GM18511 (cell line): ENCODE measurements at regions not wholly inside any gene's neighbourhood (a gene's known extent, or its start where the extent isn't known, plus 50 kb on each side); places are given as distances from the start of the nearest gene placed in this dataset.
A peak's percentile ranks its signal among the peaks of the same experiment; 100 is the strongest.

Experiments used
- ATAC-seq: cut with Tn5 transposase; IDR thresholded peaks from one replicate; pipeline ENCODE4 v1.9.1; 2021; ENCODE audit warnings: mild to moderate bottlenecking, moderate library complexity; ENCODE audit not compliant: unreplicated experiment

DNA sequence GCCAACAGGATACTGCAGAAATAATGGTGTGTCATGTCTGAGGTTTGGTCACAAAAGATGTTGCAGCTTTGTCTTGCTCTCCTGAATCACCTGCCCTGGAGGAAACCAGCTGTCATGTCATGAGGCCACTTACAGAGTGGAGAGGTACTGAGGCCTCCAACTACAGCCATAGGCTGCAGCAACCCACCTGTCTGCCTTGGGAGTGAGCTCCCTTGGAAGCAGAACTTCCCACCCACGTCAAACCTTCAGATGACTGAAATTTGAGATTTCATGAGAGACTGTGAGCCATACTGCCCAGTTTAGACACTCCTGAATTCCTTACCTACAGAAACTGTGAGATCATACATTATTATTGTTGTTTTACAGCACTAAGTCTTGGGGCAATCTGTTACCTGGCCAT is 475.9 kb downstream of the HS3ST3B1 start:
- ATAC-seq = no peak

DNA sequence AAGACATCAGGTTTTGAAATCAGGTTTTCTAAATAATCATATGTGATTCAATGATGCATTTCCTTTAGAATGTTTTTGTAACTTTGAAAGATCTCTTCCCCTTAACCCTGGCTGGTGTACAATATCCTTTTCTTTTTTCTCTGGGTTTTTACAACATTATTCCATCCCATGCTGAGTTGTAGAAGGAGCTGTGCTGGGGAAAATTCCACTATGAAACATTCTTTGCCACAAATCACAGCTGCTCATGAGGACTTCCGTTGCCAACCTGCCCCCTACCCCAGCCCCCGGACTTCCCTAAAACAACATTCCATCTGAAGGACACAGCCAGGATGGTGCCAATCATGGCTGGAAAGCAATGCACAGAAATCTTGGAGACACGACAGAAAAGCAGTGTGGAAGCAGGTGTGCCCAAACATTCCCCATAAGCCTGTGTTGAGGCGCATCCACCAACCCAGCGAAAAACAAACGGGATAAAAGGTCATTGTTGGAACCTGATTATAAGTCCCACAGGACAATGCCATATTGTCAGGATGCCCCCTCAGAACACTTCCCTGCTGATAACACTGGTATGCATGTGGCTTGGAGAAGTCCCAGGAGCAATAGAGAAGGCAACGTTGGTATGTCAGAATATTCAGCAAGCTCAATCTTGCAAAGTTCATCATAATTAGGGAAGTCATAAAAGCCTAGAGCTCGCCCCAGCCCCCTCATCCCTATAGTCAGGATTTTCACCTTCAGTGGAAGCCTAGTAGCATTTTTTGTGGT is 475.0 kb downstream of the HS3ST3B1 start:
- ATAC-seq = no peak

DNA sequence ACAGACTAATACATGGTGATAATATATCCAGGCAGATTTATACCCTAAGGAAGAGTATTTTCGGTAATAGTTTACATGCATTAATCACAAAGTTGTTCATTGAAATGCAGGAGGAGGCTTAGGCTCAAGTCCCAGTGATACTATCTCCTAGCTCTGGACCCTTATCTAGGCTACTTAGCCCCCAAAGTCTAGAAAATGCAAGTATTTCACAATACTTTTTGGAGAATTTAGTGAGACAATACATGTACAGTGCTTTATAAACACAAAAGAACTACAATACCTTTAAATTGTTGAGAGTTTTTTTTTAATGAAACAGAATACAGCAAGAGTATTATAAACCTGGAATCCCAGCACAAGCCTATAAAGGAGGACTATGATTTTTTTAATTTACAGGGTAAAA is 473.9 kb downstream of the HS3ST3B1 start:
- no peak for ATAC-seq

DNA sequence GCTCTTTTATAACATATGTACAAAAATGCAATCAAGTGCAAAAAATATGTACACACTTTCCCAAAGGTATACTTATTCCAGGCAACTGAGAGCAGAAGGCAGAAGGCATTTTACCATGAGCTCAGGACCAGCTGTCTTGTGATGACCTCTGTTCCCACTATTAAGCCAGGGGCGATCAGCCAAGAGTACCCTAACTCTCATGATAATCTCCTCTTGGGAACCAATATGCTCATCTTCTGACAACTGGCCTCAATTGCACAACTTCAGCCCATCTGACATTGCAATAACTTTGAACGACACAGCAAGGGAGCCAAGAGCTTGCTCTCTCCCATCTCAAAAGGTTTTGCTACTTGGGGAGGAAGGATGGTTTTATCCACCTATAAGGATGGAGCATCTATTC is 471.9 kb downstream of the HS3ST3B1 start:
- no peak for ATAC-seq

DNA sequence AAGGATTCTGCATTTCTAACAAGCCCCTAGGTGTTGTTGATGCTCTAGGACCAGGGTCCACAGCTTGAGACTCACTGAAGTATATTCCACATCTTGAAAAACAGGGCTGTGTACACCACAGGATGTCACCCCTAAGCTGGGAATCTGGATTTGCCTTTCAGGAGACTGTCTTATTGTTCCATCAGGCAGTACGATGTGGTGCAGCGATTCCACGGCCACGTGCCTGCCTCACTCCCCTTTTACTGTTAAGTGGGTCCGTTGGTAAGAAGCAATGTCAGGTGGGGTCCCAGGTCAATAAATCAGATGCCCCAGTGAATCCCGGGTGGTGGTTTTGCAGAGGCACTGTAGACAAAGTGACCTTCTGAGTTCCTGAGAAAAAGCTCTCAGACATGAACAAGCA is 470.7 kb downstream of the HS3ST3B1 start:
- ATAC-seq = no peak

DNA sequence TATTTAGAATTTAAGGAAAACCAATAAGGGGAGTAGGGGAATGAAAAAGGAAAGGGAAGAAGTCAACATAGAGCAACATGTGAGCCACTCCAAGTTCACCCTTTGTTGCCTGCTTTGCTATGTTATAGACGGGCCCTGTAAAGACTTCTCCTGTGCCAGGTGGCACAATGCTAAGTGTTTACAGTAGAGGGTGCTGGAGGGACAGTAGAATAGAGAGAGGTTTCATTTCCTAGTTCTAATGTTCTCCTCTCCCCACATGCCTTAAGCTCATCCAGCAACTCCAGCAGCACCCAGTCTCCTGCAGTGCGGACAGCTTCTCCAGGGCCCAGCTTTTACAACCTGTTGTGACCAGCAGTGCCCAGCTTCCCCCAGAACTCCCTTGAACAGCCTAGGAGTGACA is 468.0 kb downstream of the HS3ST3B1 start:
- no peak for ATAC-seq

DNA sequence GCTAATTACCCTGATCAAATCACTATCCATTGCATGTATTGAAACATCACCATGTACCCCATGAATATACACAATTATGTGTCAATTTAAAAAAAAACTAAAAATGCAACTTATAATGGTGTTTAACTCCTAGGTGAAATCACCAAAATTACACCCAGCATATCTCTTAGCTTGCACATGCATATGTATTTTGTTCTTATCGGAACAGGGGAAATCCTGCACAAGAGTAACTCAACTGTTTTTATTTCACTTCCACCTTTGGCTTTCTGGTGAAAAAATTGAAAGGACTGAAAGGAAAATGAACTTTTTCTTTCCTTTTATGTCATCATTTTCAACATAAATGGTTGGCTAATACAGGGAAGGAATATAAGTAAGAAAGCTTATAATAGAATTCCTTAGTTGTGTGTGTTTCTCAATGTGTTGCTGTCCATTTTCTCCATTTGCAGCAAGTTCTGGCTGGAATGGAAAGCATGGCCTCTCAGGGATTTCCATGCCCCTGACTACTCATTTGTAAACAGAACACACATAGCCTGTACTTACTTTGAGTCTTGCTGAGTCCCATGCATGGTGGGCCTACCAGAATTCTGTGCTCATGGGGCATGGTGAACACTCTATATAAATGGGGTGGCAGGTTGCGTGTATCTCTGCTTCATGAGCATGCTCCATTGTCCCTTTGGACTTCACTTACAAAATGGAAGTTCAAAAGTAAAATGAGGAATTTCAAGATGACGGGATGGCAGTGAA is 462.0 kb downstream of the HS3ST3B1 start:
- no peak for ATAC-seq

DNA sequence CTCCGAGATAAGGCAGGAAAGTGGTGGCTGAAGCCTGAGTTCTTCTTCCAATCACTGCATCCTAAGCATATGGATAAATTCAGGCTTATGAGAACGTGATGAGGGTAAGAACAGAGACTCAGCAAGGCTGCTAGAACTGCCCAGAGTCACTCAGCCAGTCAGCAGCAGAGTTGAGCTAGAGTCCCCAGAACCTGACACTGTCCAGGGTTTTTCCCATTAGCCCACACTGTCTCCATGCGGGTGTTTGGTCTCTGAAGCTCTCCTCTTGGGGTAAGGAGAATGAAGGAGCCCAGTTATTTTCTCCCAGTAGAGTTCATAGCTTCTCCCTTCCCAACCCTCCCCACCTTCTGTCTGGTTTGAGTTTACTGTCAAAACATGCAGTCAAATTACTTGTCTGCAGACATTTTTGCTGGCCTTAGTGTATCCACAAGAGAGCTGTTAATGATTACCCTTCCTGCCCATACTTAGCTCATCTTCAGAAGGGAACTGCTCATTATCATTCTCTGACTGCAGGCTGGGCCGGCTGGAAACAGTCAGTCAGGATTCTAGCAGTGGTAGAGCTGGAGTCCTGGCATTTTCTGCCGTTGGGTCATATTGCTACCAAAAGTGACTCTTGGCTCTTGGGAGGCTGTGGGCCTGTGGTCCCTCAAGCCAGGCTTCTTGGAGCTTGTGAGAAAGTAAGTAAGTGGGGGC is 460.0 kb downstream of the HS3ST3B1 start:
- peak; percentile 72 for ATAC-seq

DNA sequence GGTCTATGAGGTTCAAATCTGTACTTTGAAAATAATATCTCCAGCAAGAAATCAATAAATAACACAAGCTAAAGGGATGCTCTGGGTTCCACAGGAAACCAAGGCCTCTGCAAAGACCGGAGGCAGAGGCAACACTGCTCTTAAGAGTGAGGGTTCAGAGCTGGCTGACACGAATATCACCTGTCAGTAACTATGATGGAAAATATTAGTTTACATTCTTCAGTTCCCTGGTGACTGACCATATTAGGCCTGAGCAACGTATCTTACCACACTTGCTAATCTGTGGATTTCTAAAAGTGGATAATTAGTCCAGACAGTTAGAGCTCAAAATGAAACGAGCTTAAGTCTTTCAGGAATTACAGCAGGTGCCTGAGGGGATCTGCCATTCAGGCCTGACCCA is 459.3 kb downstream of the HS3ST3B1 start:
- ATAC-seq = peak; percentile 57

DNA sequence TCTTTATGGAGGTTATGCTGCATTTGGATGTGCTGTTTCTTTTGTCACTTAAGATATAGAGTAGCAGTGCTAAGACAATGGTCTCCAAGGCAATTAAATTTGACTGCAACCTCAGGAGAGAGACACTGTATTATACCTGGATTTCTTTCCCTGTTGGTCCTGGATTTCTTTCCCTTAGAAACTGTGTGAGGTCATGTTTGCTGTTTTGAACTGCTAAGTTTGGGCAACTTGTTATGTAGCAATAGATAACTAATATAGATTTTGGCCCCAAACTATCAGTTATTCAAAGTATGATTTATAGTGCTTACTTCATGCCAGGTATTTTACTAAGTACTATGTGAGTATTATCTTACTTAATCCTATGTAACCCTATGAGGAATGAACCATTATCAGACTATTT is 458.4 kb downstream of the HS3ST3B1 start:
- ATAC-seq = no peak

DNA sequence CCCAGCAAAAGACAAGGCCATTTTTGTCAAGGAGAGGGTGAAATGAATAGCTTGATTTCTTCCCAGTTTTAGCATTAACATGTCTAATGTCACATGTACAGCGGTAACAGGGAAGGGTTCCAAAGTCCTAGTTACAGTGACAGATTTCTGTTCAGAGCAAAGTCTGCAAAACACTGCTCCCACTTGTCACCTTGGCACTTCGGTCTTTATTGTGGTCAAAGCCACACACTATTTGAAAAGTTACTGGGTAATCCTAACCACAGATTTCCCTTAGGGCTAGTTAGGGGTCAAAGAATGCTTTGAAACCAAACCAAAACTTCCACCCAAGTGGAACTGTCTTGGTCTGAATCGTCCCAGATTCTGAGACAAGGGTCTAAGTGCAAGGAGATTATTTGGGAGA is 455.6 kb downstream of the HS3ST3B1 start:
- no peak for ATAC-seq

DNA sequence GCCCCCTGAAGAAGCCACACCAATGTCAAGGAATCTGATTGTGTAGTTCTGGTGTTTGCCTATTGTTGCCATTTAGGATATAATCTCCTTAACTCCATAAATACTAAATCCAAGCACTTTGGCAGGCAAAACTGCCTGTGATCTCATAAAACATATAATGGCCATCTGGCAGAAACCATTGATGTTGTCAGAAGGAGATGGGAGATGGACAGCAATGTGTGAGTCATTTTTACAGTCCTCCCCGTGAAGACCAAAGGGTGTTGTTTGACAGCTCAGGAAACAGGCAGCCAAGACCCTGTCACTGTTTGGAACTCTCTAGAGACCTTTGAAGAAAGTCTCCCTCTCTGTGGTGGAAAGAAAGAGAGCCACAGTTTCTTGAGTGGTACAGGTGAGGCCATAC is 454.1 kb downstream of the HS3ST3B1 start:
- ATAC-seq = no peak

DNA sequence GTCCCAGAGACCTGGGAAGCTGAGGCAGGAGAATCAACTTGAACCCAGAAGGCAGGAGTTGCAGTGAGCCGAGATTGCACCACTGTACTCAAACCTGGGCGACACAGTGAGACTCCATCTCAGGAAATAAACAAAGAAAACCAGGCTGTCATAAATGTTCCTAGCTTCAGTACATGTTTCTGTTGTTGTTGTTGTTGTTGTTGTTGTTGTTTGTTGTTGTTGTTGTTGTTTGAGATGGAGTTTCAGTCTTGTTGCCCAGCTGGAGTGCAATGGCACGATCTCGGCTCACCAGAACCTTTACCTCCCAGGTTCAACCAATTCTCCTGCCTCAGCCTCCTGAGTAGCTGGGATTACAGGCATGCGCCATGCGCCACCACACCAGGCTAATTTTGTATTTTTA is 452.5 kb downstream of the HS3ST3B1 start:
- ATAC-seq = no peak

DNA sequence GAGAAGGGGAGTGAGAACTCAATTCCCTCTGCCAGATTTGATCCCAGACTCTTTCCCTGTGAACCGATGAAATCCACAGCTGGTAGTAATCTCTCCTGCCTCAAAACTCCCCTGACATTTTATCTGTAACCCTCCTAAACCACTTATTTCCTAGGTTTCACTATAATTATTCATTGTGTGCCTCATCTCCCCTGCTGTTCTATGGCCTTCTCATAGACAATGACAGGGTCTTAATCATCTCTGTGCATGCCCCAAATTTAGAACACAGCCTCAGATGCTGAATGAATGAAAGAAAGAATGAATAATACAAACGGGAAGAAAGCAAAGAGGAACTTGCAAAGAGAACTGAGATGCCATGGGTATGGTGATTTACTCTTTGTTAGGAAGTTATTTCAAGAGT is 451.1 kb downstream of the HS3ST3B1 start:
- ATAC-seq = no peak

DNA sequence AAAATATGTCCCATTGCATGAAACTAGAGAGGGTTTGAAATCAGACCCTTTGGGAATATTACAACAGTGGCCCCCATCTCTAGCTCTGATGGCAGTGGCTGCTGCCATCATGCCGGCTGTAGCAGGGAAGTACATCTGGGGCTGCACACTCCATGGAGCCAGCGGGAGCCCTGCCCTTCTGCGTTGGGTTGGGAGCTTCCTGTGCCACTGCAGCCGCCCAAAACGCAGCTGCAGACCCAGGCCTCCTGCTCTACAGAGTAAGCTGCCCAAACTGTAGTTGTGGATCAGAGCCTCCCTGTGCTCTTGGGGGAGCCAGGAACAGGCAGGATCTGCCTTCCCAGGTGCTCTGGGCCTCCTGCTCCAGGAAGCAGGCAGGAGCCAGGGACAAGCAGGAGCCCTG is 450.0 kb downstream of the HS3ST3B1 start:
- no peak for ATAC-seq

DNA sequence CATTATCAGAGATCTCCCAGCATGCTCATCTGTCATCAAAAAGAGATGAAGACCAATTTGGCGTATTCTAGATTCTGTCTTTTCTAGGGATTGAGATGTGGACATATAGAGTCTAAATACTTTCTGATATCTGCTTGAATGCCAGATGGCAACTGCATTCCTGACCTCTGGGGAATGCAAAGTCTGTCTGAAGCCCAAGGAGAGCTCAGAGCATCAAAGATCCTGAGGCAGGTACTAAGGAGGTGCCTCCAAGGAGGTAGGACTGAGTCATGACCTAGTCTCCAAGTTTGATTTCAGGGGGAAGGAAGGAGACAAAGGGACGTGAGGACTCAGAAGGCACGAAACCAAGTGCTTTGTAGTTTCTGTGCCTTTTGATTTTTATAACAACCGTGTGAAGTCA is 448.4 kb downstream of the HS3ST3B1 start:
- no peak for ATAC-seq

DNA sequence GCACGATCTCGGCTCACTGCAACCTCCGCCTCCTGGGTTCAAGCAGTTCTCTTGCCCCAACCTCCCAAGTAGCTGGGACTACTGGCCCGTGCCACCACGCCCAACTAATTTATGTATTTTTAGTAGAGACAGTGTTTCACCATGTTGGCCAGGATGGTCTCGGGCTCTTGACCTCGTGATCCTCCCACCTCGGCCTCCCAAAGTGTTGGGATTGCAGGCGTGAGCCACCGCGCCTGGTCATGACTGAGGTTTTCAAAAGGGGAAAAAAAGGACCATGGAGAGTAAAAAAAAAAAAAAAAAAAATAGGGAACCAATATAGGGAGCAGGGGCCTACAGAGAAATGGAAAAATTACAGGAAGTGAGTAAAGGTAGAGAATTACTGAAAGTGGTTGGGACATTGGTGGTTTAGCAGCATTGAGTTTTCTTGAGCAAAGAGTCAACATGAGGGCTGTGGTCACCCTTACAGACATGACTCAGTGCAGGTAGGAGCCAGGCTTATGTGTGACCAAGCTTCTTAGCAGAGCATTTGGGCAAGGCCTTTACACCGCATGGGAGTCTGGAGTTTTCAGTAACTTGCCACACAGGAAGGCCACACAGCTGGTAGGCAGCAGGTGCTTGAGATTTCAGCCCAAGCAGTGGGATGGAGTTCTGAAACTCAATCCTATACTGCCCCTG is 447.3 kb downstream of the HS3ST3B1 start:
- ATAC-seq = peak; percentile 81

DNA sequence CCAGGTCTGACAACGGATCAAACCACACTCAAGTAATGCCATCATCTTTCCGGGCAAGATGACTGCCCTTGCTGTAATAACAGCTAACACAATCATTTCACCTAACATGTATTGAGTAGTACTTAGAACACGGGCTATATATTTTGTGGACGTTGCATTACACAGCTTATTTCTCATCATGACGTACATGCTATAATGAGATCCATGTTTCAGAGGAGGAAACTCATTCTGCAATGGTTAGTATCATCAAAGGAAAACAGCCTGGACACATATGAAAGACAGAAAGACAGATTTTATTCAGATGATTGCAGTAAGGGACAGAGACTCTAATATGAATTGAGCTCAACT is 446.7 kb downstream of the HS3ST3B1 start:
- no peak for ATAC-seq

DNA sequence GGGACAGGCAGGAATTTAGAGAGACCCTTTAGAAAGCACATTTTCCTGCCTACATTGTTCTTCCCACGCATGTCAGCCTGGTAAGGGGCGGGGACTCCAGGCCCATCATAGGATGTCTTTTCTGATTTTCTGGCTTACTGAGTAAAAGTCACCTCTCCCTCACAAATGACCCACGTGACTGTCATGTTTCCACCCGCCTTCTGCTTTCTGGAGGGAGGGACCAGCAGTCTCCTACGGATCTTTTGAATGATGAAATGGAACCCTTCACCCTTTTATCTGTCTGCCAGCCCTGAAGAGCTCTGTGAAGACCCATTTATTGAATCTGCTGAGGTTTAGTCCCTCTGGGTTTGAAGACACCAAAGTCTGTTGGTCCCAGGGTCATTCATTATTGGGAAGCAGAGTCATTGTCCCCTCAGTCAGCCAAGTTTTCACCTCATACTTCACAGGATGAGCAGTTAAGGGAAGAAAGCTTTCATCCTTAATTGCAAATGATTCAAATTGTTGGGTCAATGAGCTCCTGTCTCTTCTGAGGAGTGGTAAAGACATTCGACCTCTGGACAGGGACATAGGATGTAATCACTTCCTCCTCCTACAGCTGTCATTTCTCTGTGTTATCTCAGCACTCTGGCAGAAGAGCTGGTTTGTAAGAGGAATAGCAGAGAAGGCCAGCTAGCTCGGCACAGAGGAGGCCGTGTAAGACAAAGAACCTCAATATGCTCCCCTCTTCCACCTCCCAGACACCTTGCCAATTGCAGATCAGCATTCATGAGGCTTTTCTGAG is 446.1 kb downstream of the HS3ST3B1 start:
- no peak for ATAC-seq

DNA sequence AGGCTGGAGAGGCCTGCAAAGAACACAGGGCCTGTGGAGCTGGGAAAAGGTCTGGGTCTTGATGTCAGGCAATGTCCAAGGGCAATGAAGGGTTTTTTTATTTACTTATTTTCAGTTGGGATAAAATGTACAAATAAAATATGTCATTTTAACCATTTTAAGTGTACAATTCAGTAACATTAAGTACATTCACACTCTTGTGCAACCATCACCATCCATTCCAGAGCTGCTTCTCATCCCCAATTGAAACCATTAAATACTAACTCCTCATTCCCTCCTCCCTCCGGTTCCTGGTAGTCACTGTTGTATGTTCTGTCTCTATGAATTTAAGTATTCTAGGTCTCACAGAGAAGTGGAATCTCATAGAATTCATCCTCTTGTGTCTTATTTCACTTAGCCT is 444.7 kb downstream of the HS3ST3B1 start:
- no peak for ATAC-seq
